Nephron (organoid): ENCODE measurements at regions not wholly inside any gene's neighbourhood (a gene's known extent, or its start where the extent isn't known, plus 50 kb on each side); places are given as distances from the start of the nearest gene placed in this dataset.

Experiments
- H3K27ac Mint-ChIP-seq, 3 experiments: 2 replicates each; pipeline ENCODE4 v1.8.0; 2020; ENCODE audit warnings: mixed read lengths in 3 of 3, mild to moderate bottlenecking in 2 of 3, moderate library complexity in 1 of 3
- H3K27me3 Mint-ChIP-seq: 2 replicates; pipeline ENCODE4 v1.8.0; 2021; ENCODE audit warnings: low read depth, mild to moderate bottlenecking, moderate library complexity, mixed read lengths
- H3K36me3 Mint-ChIP-seq: 2 replicates; pipeline ENCODE4 v1.8.0; 2020; ENCODE audit warnings: low read depth, mixed read lengths
- H3K4me1 Mint-ChIP-seq: 2 replicates; pipeline ENCODE4 v1.8.0; 2020; ENCODE audit warnings: mixed read lengths
- H3K4me3 Mint-ChIP-seq, 3 experiments: 2 replicates each; pipeline ENCODE4 v1.8.0; 2020; ENCODE audit warnings: mild to moderate bottlenecking in 3 of 3, mixed read lengths in 3 of 3, moderate library complexity in 2 of 3
- H3K9me3 Mint-ChIP-seq: 2 replicates; pipeline ENCODE4 v1.8.0; 2020; ENCODE audit warnings: mixed read lengths
- CTCF ChIP-seq, 3 experiments: fragments of 200-600 bp; sonication (generic); IDR thresholded peaks; one replicate each; pipeline ENCODE4 v1.5.0; 2021; ENCODE audit warnings: antibody characterized with exemption in 3 of 3; ENCODE audit not compliant: unreplicated experiment in 3 of 3

DNA sequence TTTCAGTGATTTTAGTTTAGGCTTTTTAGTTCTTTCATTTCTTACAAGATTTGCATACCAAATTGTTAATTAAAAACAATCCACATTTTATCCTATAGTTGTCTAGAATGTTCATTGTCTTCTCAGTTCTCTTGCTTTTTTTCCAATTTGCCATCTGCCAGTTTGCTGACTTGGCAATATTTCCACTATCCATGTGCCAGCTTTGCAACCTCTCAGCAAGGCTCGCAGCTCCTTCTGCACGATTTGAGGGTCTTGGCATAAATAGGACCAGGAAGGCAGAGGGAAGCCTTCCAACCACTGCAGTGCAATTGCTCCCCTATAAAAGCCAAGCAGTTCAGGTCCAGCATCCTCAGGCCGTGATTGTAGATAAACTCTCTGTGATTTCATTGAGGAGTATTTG is 306.8 kb upstream of the FMN2 start:
- Mint-ChIP-seq H3K36me3 (no peaks in the 10 kb centered on the region), H3K4me3 (no peak overlapping the region), H3K4me1 (peaks cover 10% of the 10 kb centered on the region), H3K27ac (no peak overlapping the region), H3K9me3 (peaks cover 15% of the 10 kb centered on the region), H3K27me3 (peaks cover 10% of the 10 kb centered on the region)
- no peak for TF ChIP-seq CTCF (IDR thresholded peaks at IDR 0.05; ENCODE audit: unreplicated experiment in 3 of 3)

GRCh38 chr1:239785576-239785975 is 306.1 kb upstream of the FMN2 start:
- Mint-ChIP-seq H3K9me3 (peaks cover 18% of the 10 kb centered on the region), H3K27me3 (peaks cover 12% of the 10 kb centered on the region), H3K4me3 (no peak overlapping the region), H3K4me1 (peaks cover 10% of the 10 kb centered on the region), H3K27ac (no peak overlapping the region), H3K36me3 (no peaks in the 10 kb centered on the region)
- no peak for TF ChIP-seq CTCF (IDR thresholded peaks at IDR 0.05; ENCODE audit: unreplicated experiment in 3 of 3)

DNA sequence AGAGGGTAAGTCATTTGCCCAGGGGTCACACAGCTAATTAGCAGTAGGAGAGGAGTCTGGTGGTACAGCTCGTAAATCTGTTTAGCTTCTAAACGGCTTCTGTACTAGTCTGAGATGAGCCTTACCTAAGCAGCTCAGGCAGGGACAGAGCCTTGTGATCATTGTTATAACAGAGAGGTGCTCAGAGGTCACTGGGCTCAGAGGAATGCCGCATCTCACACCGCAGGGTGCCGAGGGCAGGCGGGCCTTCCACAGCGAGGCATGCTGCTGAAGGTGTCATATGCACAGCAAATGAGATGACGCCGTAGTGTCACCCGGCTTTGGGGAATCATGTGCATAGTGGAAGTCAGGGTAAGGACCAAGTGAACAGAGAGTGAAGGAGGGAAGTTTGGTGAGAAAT is 305.2 kb upstream of the FMN2 start:
- Mint-ChIP-seq H3K27me3 (peaks cover 15% of the 10 kb centered on the region), H3K4me1 (peaks cover 10% of the 10 kb centered on the region), H3K4me3 (no peak overlapping the region), H3K9me3 (peaks cover 11% of the 10 kb centered on the region), H3K27ac (no peak overlapping the region), H3K36me3 (no peaks in the 10 kb centered on the region)
- no peak for TF ChIP-seq CTCF (IDR thresholded peaks at IDR 0.05; ENCODE audit: unreplicated experiment in 3 of 3)

GRCh38 chr1:239792157-239792556 is 299.5 kb upstream of the FMN2 start:
- H3K27me3 Mint-ChIP-seq, result peaks cover 27% of the 10 kb centered on the region
- peaks cover 10% of the 10 kb centered on the region for H3K9me3 Mint-ChIP-seq
- no peak overlapping the region for H3K4me3 Mint-ChIP-seq
- H3K4me1 Mint-ChIP-seq, result no peaks in the 10 kb centered on the region
- no peak overlapping the region for H3K27ac Mint-ChIP-seq
- TF ChIP-seq CTCF (IDR thresholded peaks at IDR 0.05; ENCODE audit: unreplicated experiment in 3 of 3), result no peak
- no peaks in the 10 kb centered on the region for H3K36me3 Mint-ChIP-seq

DNA sequence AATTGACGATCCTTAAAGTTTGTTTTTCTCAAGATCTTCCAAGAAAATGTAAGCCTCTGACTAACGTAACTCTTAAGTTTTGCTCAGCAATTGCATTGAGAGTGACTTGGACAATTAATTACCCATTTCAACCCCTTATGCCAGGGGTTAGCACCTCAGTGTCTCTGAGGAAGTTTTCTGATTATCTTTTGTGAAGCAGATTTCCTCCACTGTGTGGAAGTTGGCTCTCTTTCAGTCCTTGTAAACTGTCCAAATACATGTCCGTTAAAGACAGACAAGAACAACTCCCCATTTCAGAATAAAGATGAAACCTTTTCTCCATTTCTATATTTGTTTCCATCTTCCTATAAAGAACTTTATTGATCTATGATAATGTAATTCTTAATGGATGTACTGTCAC is 296.4 kb upstream of the FMN2 start:
- H3K27me3 Mint-ChIP-seq, result peaks cover 32% of the 10 kb centered on the region
- no peaks in the 10 kb centered on the region for H3K4me1 Mint-ChIP-seq
- peaks cover 4% of the 10 kb centered on the region for H3K9me3 Mint-ChIP-seq
- no peak overlapping the region for H3K4me3 Mint-ChIP-seq
- H3K36me3 Mint-ChIP-seq, result no peaks in the 10 kb centered on the region
- no peak overlapping the region for H3K27ac Mint-ChIP-seq
- TF ChIP-seq CTCF (IDR thresholded peaks at IDR 0.05; ENCODE audit: unreplicated experiment in 3 of 3), result no peak

- Mint-ChIP-seq H3K27ac (no peak overlapping the region), H3K4me1 (peaks cover 6% of the 10 kb centered on the region), H3K27me3 (peaks cover 22% of the 10 kb centered on the region), H3K36me3 (no peaks in the 10 kb centered on the region), H3K9me3 (no peaks in the 10 kb centered on the region), H3K4me3 (no peak overlapping the region)
- no peak for TF ChIP-seq CTCF (IDR thresholded peaks at IDR 0.05; ENCODE audit: unreplicated experiment in 3 of 3)
Observed at GRCh38 chr1:239799617-239800016, 292.1 kb upstream of the FMN2 start.
